OCI-LY1 (cell line): ENCODE measurements at regions not wholly inside any gene's neighbourhood (a gene's known extent, or its start where the extent isn't known, plus 50 kb on each side); places are given as distances from the start of the nearest gene placed in this dataset.

Experiments
- CTCF ChIP-seq: fragments of 200-600 bp; sonication (generic), shearing (Covaris generic); IDR thresholded peaks from 2 replicates; pipeline ENCODE4 v1.5.1; 2017; ENCODE audit warnings: mild to moderate bottlenecking, antibody characterized with exemption, low read length, moderate library complexity, mixed read lengths
- EZH2 ChIP-seq: fragments of 200-600 bp; sonication (generic), shearing (Covaris generic); IDR thresholded peaks from 2 replicates; pipeline ENCODE4 v1.8.0; 2017; ENCODE audit warnings: borderline replicate concordance, mixed run types, mild to moderate bottlenecking, antibody characterized with exemption, low read length, moderate library complexity, mixed read lengths

GRCh38 chr7:69504733-69505420 is 93.4 kb upstream of the AUTS2 start:
- TF ChIP-seq CTCF (no peak), EZH2 (no peak)
